ENCODE measurements at regions not wholly inside any gene's neighbourhood (a gene's known extent, or its start where the extent isn't known, plus 50 kb on each side); places are given as distances from the start of the nearest gene placed in this dataset.

DNA sequence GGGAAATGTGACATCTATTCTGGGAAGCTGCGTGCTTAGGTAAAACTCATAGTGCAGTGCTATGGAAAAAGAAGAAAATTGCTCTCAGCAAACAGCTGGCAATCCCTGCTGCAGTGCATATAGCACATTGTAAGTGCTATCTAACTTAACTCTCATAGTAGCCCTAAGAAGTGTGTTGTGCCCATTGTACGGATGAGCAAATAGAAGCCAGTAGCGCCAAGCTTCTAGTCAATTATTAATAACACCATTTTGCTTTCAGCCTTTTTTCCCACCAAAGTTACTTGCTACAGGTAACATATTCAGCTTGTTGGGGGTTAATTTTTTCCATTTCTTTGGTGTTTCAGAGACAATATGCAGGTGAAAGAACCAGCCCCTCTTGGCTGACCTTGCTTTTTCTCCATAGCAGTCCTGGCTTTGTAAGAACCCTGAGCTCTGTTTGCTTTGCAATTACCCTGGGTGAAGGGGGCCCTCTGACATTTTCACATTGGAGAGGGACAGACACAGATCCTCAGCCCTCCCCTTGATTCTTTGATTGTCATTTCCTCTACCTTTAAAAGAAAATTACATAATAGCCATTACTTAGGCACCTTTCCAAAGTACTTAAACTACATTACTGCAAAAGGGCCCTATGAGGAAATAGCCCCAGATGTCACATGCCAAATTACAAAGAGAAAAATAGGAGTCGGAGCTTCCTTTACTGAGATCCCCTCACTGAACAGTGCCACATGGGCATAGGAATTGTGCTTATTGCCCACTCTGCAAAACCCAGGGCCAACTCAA, 576.2 kb upstream of the TBX3 start:
- TF ChIP-seq, protein P1, sequence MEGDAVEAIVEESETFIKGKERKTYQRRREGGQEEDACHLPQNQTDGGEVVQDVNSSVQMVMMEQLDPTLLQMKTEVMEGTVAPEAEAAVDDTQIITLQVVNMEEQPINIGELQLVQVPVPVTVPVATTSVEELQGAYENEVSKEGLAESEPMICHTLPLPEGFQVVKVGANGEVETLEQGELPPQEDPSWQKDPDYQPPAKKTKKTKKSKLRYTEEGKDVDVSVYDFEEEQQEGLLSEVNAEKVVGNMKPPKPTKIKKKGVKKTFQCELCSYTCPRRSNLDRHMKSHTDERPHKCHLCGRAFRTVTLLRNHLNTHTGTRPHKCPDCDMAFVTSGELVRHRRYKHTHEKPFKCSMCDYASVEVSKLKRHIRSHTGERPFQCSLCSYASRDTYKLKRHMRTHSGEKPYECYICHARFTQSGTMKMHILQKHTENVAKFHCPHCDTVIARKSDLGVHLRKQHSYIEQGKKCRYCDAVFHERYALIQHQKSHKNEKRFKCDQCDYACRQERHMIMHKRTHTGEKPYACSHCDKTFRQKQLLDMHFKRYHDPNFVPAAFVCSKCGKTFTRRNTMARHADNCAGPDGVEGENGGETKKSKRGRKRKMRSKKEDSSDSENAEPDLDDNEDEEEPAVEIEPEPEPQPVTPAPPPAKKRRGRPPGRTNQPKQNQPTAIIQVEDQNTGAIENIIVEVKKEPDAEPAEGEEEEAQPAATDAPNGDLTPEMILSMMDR (IDR thresholded peaks at IDR 0.05), result no peak
- TF ChIP-seq POLR2A (IDR thresholded peaks at IDR 0.05), result no peak

Data from thyroid gland (tissue), 4 donors.